C4-2B (cell line): ENCODE measurements at regions not wholly inside any gene's neighbourhood (a gene's known extent, or its start where the extent isn't known, plus 50 kb on each side); places are given as distances from the start of the nearest gene placed in this dataset.

Experiments used
- ZFX ChIP-seq: fragments of 450-650 bp; IDR thresholded peaks from 2 replicates; pipeline ENCODE4 v1.6.1; 2017
- TF ChIP-seq, protein P1 (sequence below): fragments of 450-650 bp; conservative IDR thresholded peaks from 2 replicates; pipeline ENCODE4 v1.5.1; 2017; ENCODE audit warnings: mild to moderate bottlenecking

DNA sequence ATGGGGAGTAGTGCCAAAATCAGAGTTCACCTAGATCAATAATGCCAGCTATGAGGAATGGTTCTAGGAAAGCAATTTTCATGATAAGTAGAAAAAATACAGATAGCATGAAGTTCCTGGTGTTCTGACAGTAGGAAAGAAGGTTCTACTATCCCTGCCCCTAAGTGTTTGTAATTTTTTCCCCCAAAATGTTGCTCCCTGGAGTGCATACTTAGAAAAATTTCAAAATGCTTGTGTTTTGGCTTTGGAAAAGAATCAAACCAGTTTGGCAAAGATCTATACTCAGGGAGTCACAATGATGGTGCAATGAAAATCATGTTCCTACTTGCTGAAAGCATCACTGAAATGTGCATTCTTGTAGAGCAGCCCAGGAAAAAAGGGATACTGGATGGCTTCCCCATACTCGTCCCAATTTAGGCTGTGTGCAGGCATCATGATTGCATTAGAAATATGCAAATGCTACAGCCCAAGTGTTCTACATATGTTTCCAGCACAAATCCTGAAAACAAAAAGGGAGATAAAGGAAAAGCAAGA lies 74.7 kb downstream of the LPAR4 start:
- TF ChIP-seq, protein P1, sequence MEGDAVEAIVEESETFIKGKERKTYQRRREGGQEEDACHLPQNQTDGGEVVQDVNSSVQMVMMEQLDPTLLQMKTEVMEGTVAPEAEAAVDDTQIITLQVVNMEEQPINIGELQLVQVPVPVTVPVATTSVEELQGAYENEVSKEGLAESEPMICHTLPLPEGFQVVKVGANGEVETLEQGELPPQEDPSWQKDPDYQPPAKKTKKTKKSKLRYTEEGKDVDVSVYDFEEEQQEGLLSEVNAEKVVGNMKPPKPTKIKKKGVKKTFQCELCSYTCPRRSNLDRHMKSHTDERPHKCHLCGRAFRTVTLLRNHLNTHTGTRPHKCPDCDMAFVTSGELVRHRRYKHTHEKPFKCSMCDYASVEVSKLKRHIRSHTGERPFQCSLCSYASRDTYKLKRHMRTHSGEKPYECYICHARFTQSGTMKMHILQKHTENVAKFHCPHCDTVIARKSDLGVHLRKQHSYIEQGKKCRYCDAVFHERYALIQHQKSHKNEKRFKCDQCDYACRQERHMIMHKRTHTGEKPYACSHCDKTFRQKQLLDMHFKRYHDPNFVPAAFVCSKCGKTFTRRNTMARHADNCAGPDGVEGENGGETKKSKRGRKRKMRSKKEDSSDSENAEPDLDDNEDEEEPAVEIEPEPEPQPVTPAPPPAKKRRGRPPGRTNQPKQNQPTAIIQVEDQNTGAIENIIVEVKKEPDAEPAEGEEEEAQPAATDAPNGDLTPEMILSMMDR: no peak
- TF ChIP-seq ZFX: no peak
